ENCODE measurements at regions not wholly inside any gene's neighbourhood (a gene's known extent, or its start where the extent isn't known, plus 50 kb on each side); places are given as distances from the start of the nearest gene placed in this dataset.

DNA sequence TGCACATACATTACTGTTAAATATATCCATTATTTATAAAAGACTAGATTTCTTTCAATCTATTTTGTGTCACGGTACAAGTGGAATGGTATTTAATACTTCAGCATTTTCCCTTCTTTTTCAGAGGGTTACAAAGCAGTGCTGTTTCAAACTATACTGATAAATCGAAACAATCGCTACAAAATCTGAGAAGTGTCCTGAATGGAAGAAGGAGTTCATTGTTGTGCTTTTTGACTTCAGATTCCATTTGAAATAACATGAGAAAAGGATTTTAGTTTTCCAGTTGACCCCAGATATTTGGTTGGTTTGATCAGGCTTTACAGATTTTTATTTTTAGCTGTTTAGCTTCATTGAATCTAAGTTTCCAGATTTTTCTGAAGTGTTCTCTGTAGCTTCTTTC, 292.1 kb upstream of the ANKRD50 start (continued):
- TF ChIP-seq, protein P1, sequence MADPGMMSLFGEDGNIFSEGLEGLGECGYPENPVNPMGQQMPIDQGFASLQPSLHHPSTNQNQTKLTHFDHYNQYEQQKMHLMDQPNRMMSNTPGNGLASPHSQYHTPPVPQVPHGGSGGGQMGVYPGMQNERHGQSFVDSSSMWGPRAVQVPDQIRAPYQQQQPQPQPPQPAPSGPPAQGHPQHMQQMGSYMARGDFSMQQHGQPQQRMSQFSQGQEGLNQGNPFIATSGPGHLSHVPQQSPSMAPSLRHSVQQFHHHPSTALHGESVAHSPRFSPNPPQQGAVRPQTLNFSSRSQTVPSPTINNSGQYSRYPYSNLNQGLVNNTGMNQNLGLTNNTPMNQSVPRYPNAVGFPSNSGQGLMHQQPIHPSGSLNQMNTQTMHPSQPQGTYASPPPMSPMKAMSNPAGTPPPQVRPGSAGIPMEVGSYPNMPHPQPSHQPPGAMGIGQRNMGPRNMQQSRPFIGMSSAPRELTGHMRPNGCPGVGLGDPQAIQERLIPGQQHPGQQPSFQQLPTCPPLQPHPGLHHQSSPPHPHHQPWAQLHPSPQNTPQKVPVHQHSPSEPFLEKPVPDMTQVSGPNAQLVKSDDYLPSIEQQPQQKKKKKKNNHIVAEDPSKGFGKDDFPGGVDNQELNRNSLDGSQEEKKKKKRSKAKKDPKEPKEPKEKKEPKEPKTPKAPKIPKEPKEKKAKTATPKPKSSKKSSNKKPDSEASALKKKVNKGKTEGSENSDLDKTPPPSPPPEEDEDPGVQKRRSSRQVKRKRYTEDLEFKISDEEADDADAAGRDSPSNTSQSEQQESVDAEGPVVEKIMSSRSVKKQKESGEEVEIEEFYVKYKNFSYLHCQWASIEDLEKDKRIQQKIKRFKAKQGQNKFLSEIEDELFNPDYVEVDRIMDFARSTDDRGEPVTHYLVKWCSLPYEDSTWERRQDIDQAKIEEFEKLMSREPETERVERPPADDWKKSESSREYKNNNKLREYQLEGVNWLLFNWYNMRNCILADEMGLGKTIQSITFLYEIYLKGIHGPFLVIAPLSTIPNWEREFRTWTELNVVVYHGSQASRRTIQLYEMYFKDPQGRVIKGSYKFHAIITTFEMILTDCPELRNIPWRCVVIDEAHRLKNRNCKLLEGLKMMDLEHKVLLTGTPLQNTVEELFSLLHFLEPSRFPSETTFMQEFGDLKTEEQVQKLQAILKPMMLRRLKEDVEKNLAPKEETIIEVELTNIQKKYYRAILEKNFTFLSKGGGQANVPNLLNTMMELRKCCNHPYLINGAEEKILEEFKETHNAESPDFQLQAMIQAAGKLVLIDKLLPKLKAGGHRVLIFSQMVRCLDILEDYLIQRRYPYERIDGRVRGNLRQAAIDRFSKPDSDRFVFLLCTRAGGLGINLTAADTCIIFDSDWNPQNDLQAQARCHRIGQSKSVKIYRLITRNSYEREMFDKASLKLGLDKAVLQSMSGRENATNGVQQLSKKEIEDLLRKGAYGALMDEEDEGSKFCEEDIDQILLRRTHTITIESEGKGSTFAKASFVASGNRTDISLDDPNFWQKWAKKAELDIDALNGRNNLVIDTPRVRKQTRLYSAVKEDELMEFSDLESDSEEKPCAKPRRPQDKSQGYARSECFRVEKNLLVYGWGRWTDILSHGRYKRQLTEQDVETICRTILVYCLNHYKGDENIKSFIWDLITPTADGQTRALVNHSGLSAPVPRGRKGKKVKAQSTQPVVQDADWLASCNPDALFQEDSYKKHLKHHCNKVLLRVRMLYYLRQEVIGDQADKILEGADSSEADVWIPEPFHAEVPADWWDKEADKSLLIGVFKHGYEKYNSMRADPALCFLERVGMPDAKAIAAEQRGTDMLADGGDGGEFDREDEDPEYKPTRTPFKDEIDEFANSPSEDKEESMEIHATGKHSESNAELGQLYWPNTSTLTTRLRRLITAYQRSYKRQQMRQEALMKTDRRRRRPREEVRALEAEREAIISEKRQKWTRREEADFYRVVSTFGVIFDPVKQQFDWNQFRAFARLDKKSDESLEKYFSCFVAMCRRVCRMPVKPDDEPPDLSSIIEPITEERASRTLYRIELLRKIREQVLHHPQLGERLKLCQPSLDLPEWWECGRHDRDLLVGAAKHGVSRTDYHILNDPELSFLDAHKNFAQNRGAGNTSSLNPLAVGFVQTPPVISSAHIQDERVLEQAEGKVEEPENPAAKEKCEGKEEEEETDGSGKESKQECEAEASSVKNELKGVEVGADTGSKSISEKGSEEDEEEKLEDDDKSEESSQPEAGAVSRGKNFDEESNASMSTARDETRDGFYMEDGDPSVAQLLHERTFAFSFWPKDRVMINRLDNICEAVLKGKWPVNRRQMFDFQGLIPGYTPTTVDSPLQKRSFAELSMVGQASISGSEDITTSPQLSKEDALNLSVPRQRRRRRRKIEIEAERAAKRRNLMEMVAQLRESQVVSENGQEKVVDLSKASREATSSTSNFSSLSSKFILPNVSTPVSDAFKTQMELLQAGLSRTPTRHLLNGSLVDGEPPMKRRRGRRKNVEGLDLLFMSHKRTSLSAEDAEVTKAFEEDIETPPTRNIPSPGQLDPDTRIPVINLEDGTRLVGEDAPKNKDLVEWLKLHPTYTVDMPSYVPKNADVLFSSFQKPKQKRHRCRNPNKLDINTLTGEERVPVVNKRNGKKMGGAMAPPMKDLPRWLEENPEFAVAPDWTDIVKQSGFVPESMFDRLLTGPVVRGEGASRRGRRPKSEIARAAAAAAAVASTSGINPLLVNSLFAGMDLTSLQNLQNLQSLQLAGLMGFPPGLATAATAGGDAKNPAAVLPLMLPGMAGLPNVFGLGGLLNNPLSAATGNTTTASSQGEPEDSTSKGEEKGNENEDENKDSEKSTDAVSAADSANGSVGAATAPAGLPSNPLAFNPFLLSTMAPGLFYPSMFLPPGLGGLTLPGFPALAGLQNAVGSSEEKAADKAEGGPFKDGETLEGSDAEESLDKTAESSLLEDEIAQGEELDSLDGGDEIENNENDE (IDR thresholded peaks at IDR 0.05; ENCODE audit: insufficient replicate concordance, low read length): no peak
- TF ChIP-seq BRCA1 (IDR thresholded peaks at IDR 0.05; ENCODE audit: low read depth, low read length) (no peak), BCL11A (IDR thresholded peaks at IDR 0.05; ENCODE audit: low read depth in 2 of 2, low read length in 2 of 2) (no peak), CHD1 (IDR thresholded peaks at IDR 0.05; ENCODE audit: low read depth, low read length) (no peak), TCF12 (IDR thresholded peaks at IDR 0.05; ENCODE audit: low read depth, low read length) (no peak), RFX5 (IDR thresholded peaks at IDR 0.05; ENCODE audit: borderline replicate concordance, low read depth, low read length) (no peak), SUZ12 (IDR thresholded peaks at IDR 0.05; ENCODE audit: low read length) (no peak), KDM5A (IDR thresholded peaks at IDR 0.05; ENCODE audit: low read length) (no peak)
- TF ChIP-seq, protein P2, sequence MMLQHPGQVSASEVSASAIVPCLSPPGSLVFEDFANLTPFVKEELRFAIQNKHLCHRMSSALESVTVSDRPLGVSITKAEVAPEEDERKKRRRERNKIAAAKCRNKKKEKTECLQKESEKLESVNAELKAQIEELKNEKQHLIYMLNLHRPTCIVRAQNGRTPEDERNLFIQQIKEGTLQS (IDR thresholded peaks at IDR 0.05; ENCODE audit: insufficient read depth, low read depth, low read length): no peak

Data from H1 (cell line).